Osteocyte (in vitro differentiated cells): ENCODE measurements at regions not wholly inside any gene's neighbourhood (a gene's known extent, or its start where the extent isn't known, plus 50 kb on each side); places are given as distances from the start of the nearest gene placed in this dataset.

Experiments used
- DNase-seq: peaks from one replicate; pipeline ENCODE4 v3.0.0; 2021; ENCODE audit warnings: mixed read lengths; ENCODE audit not compliant: unreplicated experiment; ENCODE audit errors: extremely low spot score
- H3K27ac Mint-ChIP-seq: one replicate; pipeline ENCODE4 v1.8.0; 2021; ENCODE audit warnings: mild to moderate bottlenecking, mixed read lengths; ENCODE audit not compliant: unreplicated experiment
- H3K27me3 Mint-ChIP-seq: one replicate; pipeline ENCODE4 v1.8.0; 2021; ENCODE audit warnings: mixed read lengths; ENCODE audit not compliant: unreplicated experiment
- H3K36me3 Mint-ChIP-seq: one replicate; pipeline ENCODE4 v1.8.0; 2021; ENCODE audit warnings: mixed read lengths; ENCODE audit not compliant: unreplicated experiment
- H3K4me1 Mint-ChIP-seq: one replicate; pipeline ENCODE4 v1.8.0; 2021; ENCODE audit warnings: mixed read lengths; ENCODE audit not compliant: unreplicated experiment
- H3K4me3 Mint-ChIP-seq: one replicate; pipeline ENCODE4 v1.8.0; 2021; ENCODE audit warnings: mild to moderate bottlenecking, moderate library complexity, mixed read lengths; ENCODE audit not compliant: unreplicated experiment
- H3K9me3 Mint-ChIP-seq: one replicate; pipeline ENCODE4 v1.8.0; 2021; ENCODE audit warnings: mixed read lengths; ENCODE audit not compliant: unreplicated experiment
- TF ChIP-seq, protein P1 (sequence below): fragments of 200-600 bp; sonication (generic); IDR thresholded peaks from 2 replicates; pipeline ENCODE4 v1.5.0; 2021; ENCODE audit warnings: antibody characterized with exemption, mild to moderate bottlenecking, moderate library complexity

DNA sequence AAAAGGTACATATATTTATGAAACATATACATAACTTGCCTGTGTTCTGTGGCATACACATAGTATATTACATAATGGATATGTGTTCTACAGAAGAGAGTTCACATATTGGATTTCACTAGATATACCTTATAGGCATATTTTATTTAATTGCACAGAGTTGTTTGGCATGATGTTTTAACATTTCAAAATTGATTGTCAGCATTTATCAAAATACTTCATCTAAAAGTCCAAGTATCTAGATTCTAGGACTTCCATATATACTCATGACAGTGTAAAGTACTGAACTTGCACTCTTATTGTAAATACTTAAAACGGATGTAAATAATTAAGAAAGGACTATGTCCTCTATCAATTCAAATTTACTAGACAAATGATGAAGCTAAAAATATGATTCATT is 995.3 kb upstream of the LRRTM1 start:
- DNase-seq: no peak
- Mint-ChIP-seq H3K27ac (no peak overlapping the region), H3K4me1 (no peaks in the 10 kb centered on the region), H3K9me3 (peaks cover 40% of the 10 kb centered on the region), H3K36me3 (no peaks in the 10 kb centered on the region), H3K27me3 (no peaks in the 10 kb centered on the region), H3K4me3 (no peak overlapping the region)
- TF ChIP-seq, protein P1, sequence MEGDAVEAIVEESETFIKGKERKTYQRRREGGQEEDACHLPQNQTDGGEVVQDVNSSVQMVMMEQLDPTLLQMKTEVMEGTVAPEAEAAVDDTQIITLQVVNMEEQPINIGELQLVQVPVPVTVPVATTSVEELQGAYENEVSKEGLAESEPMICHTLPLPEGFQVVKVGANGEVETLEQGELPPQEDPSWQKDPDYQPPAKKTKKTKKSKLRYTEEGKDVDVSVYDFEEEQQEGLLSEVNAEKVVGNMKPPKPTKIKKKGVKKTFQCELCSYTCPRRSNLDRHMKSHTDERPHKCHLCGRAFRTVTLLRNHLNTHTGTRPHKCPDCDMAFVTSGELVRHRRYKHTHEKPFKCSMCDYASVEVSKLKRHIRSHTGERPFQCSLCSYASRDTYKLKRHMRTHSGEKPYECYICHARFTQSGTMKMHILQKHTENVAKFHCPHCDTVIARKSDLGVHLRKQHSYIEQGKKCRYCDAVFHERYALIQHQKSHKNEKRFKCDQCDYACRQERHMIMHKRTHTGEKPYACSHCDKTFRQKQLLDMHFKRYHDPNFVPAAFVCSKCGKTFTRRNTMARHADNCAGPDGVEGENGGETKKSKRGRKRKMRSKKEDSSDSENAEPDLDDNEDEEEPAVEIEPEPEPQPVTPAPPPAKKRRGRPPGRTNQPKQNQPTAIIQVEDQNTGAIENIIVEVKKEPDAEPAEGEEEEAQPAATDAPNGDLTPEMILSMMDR: no peak

DNA sequence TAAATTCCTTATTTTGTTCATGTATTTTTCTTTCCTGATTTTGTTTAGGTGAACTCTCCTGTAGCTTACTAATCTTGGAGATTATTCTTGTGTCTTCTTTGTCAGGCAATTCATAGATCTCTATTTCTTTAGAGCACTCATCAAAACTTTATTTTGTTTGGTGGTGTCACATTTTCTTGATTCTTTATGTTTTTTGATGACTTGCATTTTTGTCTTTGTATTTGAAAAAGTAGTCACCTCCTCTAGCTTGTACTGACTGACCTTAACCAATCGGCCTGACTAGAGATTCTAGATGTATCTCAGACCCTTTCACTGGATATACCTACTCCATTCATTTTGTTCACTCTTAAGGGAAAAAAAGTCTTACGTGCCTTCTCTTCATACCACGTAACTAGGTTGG is 986.3 kb upstream of the LRRTM1 start:
- no peaks in the 10 kb centered on the region for H3K27me3 Mint-ChIP-seq
- no peak for DNase-seq
- no peaks in the 10 kb centered on the region for H3K4me1 Mint-ChIP-seq
- peaks cover 34% of the 10 kb centered on the region for H3K9me3 Mint-ChIP-seq
- H3K36me3 Mint-ChIP-seq: no peaks in the 10 kb centered on the region
- H3K4me3 Mint-ChIP-seq: no peak overlapping the region
- H3K27ac Mint-ChIP-seq: no peak overlapping the region
- TF ChIP-seq, protein P1: no peak

DNA sequence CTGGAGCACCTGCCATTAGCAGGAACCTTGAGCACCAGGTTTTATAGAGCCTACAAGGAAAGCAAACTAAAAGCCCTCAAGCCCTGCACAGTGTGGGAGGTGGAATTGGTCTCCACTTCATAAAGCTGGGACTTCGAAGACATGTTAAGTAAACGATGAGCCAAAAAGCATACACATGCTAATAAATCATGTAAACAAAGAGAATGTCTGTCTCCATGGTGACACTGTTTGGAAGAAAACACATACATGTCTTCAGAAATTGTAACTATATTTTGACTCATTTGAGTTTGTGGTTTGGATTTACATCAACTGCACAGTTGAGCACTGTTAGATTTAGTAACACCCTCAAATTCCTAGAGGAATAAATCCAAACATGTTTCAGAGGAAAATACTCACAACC is 978.5 kb upstream of the LRRTM1 start:
- TF ChIP-seq, protein P1: no peak
- H3K36me3 Mint-ChIP-seq: no peaks in the 10 kb centered on the region
- no peak overlapping the region for H3K27ac Mint-ChIP-seq
- no peak overlapping the region for H3K4me3 Mint-ChIP-seq
- DNase-seq: no peak
- no peaks in the 10 kb centered on the region for H3K27me3 Mint-ChIP-seq
- H3K9me3 Mint-ChIP-seq: no peaks in the 10 kb centered on the region
- H3K4me1 Mint-ChIP-seq: no peaks in the 10 kb centered on the region

DNA sequence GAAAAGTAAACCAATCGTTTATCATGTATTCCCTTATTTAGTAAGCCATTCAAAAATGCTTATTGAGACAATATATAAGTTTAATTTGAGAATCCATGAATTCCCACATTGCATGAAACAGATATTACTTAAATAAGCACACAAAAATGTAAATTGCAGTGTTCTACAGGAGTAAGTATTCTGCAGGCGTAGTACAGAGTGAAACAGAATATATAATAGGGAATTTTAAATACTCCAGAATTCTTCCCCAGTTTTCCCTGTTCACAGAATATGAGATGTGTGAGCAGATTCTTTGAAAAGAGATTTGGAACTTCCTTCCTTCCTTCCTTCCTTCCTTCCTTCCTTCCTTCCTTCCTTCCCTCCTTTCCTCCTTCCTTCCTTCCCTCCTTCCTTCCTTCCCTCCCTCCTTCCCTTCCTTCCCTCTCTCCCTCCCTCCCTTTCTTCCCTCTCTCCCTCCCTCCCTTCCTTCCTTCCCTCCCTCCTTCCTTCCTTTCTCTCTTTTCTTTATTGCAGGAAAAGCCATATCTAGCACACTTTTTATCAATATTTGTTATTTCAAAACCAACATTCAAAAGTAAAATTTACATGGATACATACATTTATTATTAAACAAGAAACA is 977.7 kb upstream of the LRRTM1 start:
- no peaks in the 10 kb centered on the region for H3K36me3 Mint-ChIP-seq
- no peaks in the 10 kb centered on the region for H3K4me1 Mint-ChIP-seq
- no peak overlapping the region for H3K27ac Mint-ChIP-seq
- H3K27me3 Mint-ChIP-seq: no peaks in the 10 kb centered on the region
- TF ChIP-seq, protein P1: no peak
- no peaks in the 10 kb centered on the region for H3K9me3 Mint-ChIP-seq
- no peak for DNase-seq
- H3K4me3 Mint-ChIP-seq: no peak overlapping the region

DNA sequence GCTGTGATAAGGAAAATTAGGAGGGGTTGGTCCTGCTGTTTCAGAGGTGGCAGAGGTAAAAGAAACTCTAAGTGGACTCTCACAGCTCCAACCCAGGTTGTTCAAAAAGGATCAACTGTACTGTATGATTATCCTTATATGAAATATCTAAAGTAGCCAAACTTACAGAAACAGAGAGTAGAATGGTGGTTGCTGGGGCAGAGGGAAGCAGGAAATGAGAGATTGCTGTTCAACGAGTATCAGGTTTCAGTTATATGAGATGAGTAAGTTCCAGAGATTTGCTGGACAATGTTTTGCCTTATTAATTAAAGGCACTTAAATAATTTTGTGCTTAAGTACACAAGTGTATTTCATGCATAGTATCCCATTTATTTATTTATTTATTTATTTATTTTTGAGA is 972.0 kb upstream of the LRRTM1 start:
- H3K4me3 Mint-ChIP-seq: no peak overlapping the region

More for the DNA sequence above, 972.0 kb upstream of the LRRTM1 start:
- Mint-ChIP-seq H3K4me1 (no peaks in the 10 kb centered on the region), H3K36me3 (no peaks in the 10 kb centered on the region), H3K27ac (no peak overlapping the region), H3K9me3 (peaks cover 21% of the 10 kb centered on the region), H3K27me3 (no peaks in the 10 kb centered on the region)
- TF ChIP-seq, protein P1: no peak
- DNase-seq: no peak
